Neural cell (in vitro differentiated cells): ENCODE measurements at regions not wholly inside any gene's neighbourhood (a gene's known extent, or its start where the extent isn't known, plus 50 kb on each side); places are given as distances from the start of the nearest gene placed in this dataset.

Experiments used
- H2AFZ ChIP-seq: fragments of 200-600, 300-800 bp; sonication (generic), shearing (Covaris generic); 2 replicates; pipeline ENCODE4 v1.6.0; 2014; ENCODE audit warnings: low read depth, mild to moderate bottlenecking, antibody characterized with exemption, low read length, moderate library complexity
- H3F3A ChIP-seq: fragments of 200-600 bp; shearing (Covaris generic); 2 replicates; pipeline ENCODE4 v1.6.1; 2016; ENCODE audit warnings: mild to moderate bottlenecking, moderate library complexity, mixed read lengths, antibody characterized with exemption, low read length; ENCODE audit not compliant: insufficient read depth, poor library complexity, severe bottlenecking
- H3K27ac ChIP-seq: fragments of 200-600, 300-800 bp; sonication (generic), shearing (Covaris generic); 2 replicates; pipeline ENCODE4 v1.5.1; 2014; ENCODE audit warnings: mild to moderate bottlenecking, low read length, moderate library complexity
- H3K27me3 ChIP-seq: fragments of 300-800, 200-600 bp; sonication (generic), shearing (Covaris generic); 2 replicates; pipeline ENCODE4 v1.6.0; 2014; ENCODE audit warnings: mild to moderate bottlenecking, low read depth, low read length, moderate library complexity; ENCODE audit not compliant: insufficient read depth
- H3K36me3 ChIP-seq: fragments of 300-800, 200-600 bp; sonication (generic), shearing (Covaris generic); 2 replicates; pipeline ENCODE4 v1.5.1; 2014; ENCODE audit warnings: mild to moderate bottlenecking, antibody characterized with exemption, low read length, moderate library complexity; ENCODE audit not compliant: insufficient read depth
- H3K4me2 ChIP-seq: fragments of 300-800, 200-600 bp; sonication (generic), shearing (Covaris generic); 2 replicates; pipeline ENCODE4 v1.6.0; 2014; ENCODE audit warnings: mild to moderate bottlenecking, low read length
- H3K4me3 ChIP-seq: fragments of 300-800, 200-600 bp; sonication (generic), shearing (Covaris generic); 2 replicates; pipeline ENCODE4 v1.5.1; 2014; ENCODE audit warnings: mild to moderate bottlenecking, low read length, moderate library complexity
- H3K79me2 ChIP-seq: fragments of 200-600 bp; shearing (Covaris generic); replicated peaks from 2 replicates; pipeline ENCODE4 v1.6.0; 2014; ENCODE audit warnings: mild to moderate bottlenecking, low read length, moderate library complexity; ENCODE audit not compliant: insufficient read depth
- H3K9ac ChIP-seq: fragments of 300-800, 200-600 bp; sonication (generic), shearing (Covaris generic); 2 replicates; pipeline ENCODE4 v1.6.1; 2016; ENCODE audit warnings: mild to moderate bottlenecking, low read length, mixed read lengths
- H3K9me2 ChIP-seq: fragments of 200-600 bp; shearing (Covaris generic); 2 replicates; pipeline ENCODE4 v1.6.1; 2016; ENCODE audit warnings: mild to moderate bottlenecking, low read length, mixed read lengths; ENCODE audit not compliant: insufficient read depth
- H3K9me3 ChIP-seq: fragments of 200-600, 300-800 bp; sonication (generic), shearing (Covaris generic); 2 replicates; pipeline ENCODE4 v1.6.1; 2016; ENCODE audit warnings: mild to moderate bottlenecking, mixed run types, low read length, moderate library complexity, mixed read lengths
- H4K20me1 ChIP-seq: fragments of 200-600 bp; shearing (Covaris generic); 2 replicates; pipeline ENCODE4 v1.6.1; 2016; ENCODE audit warnings: mild to moderate bottlenecking, mixed run types; ENCODE audit not compliant: insufficient read depth
- CTCF ChIP-seq: fragments of 450-650 bp; IDR thresholded peaks from 2 replicates; pipeline ENCODE4 v1.5.1; 2014; ENCODE audit warnings: antibody characterized with exemption, mild to moderate bottlenecking, moderate library complexity; ENCODE audit not compliant: poor library complexity, severe bottlenecking
- EP300 ChIP-seq: fragments of 450-650 bp; conservative IDR thresholded peaks from 2 replicates; pipeline ENCODE4 v1.6.1; 2014; ENCODE audit warnings: antibody characterized with exemption, mild to moderate bottlenecking, moderate library complexity; ENCODE audit not compliant: poor library complexity, severe bottlenecking
- EZH2 ChIP-seq: fragments of 200-600, 300-800 bp; shearing (Covaris generic), sonication (generic); IDR thresholded peaks from 2 replicates; pipeline ENCODE4 v1.6.1; 2014; ENCODE audit warnings: antibody characterized with exemption, low read length, borderline replicate concordance, mild to moderate bottlenecking; ENCODE audit not compliant: insufficient read depth, poor library complexity, severe bottlenecking
- MXI1 ChIP-seq: fragments of 450-650 bp; conservative IDR thresholded peaks from 2 replicates; pipeline ENCODE4 v1.6.1; 2014; ENCODE audit warnings: antibody characterized with exemption, mild to moderate bottlenecking; ENCODE audit not compliant: poor library complexity, severe bottlenecking
- POLR2AphosphoS5 ChIP-seq: IDR thresholded peaks from 2 replicates; pipeline ENCODE4 v1.6.1; 2012
- RAD21 ChIP-seq: fragments of 450-650 bp; conservative IDR thresholded peaks from 2 replicates; pipeline ENCODE4 v1.6.1; 2014; ENCODE audit warnings: antibody characterized with exemption, mild to moderate bottlenecking, moderate library complexity
- REST ChIP-seq: IDR thresholded peaks from 2 replicates; pipeline ENCODE4 v1.6.1; 2012; ENCODE audit warnings: borderline replicate concordance
- SMC3 ChIP-seq: fragments of 450-650 bp; conservative IDR thresholded peaks from 2 replicates; pipeline ENCODE4 v1.6.1; 2014; ENCODE audit warnings: antibody characterized with exemption, mild to moderate bottlenecking, moderate library complexity; ENCODE audit not compliant: poor library complexity
- TAF1 ChIP-seq: IDR thresholded peaks from 2 replicates; pipeline ENCODE4 v1.6.1; 2012; ENCODE audit warnings: low read depth

GRCh38 chr7:35891004-35891830 is 90.4 kb downstream of the SEPTIN7 start:
- Histone ChIP-seq H3K27ac (no peak overlapping the region), H3K79me2 (no peaks in the 10 kb centered on the region), H3K4me3 (no peak overlapping the region), H3F3A (no peaks in the 10 kb centered on the region), H3K4me2 (no peak overlapping the region), H3K36me3 (no peaks in the 10 kb centered on the region), H3K9ac (no peak overlapping the region), H3K27me3 (no peaks in the 10 kb centered on the region), H3K9me3 (no peaks in the 10 kb centered on the region), H2AFZ (no peak overlapping the region), H4K20me1 (no peaks in the 10 kb centered on the region), H3K9me2 (no peaks in the 10 kb centered on the region)
- TF ChIP-seq RAD21 (no peak), TAF1 (no peak), SMC3 (no peak), REST (no peak), EZH2 (no peak), POLR2AphosphoS5 (no peak), CTCF (no peak), EP300 (no peak), MXI1 (no peak)

GRCh38 chr7:35893649-35894048 is 92.8 kb downstream of the SEPTIN7 start:
- no peak overlapping the region for H3K9ac ChIP-seq
- TF ChIP-seq EZH2 (no peak), TAF1 (no peak), REST (no peak), POLR2AphosphoS5 (no peak), MXI1 (no peak), RAD21 (no peak), CTCF (no peak), SMC3 (no peak), EP300 (no peak)
- H3K9me2 ChIP-seq, result no peaks in the 10 kb centered on the region
- H3K27me3 ChIP-seq, result no peaks in the 10 kb centered on the region
- no peak overlapping the region for H3K27ac ChIP-seq
- no peaks in the 10 kb centered on the region for H4K20me1 ChIP-seq
- H3K79me2 ChIP-seq, result no peaks in the 10 kb centered on the region
- no peak overlapping the region for H2AFZ ChIP-seq
- peaks cover 3% of the 10 kb centered on the region for H3K36me3 ChIP-seq
- no peaks in the 10 kb centered on the region for H3K9me3 ChIP-seq
- no peaks in the 10 kb centered on the region for H3F3A ChIP-seq
- no peak overlapping the region for H3K4me3 ChIP-seq
- no peak overlapping the region for H3K4me2 ChIP-seq
